ENCODE measurements at regions not wholly inside any gene's neighbourhood (a gene's known extent, or its start where the extent isn't known, plus 50 kb on each side); places are given as distances from the start of the nearest gene placed in this dataset.

DNA sequence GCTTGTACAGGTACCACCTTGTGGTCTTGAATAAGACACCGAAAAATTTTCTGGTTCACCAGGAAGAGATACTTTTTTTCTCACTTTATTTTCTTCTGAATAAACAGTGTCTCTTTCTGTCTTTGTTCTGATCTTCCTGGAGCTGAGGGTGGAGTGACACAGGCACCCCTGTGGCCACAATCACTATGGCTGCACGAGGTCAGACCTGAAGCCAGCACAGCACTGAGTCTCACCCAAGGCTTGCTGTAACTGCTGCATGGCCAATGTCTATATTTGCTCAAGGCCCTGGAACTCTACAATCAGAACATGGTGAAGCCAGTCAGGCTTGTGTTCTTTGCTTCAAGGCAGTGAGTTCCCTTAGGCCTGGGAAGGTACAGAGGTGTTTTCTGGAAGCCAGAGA lies 87.2 kb downstream of the GPR174 start (continued):
- no peak for TF ChIP-seq ZNF484 (CRISPR knock-in tag; IDR thresholded peaks at IDR 0.05; ENCODE audit: borderline replicate concordance, low read depth)
- TF ChIP-seq MTF2 (CRISPR knock-in tag; IDR thresholded peaks at IDR 0.05; ENCODE audit: borderline replicate concordance) = no peak
- TF ChIP-seq, protein P1, sequence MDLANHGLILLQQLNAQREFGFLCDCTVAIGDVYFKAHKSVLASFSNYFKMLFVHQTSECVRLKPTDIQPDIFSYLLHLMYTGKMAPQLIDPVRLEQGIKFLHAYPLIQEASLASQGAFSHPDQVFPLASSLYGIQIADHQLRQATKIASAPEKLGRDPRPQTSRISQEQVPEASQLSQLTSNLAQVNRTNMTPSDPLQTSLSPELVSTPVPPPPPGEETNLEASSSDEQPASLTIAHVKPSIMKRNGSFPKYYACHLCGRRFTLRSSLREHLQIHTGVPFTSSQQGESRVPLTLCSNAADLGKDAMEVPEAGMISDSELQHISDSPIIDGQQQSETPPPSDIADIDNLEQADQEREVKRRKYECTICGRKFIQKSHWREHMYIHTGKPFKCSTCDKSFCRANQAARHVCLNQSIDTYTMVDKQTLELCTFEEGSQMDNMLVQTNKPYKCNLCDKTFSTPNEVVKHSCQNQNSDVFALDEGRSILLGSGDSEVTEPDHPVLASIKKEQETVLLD (CRISPR knock-in tag; IDR thresholded peaks at IDR 0.05; ENCODE audit: low read depth) = no peak
- no peak for TF ChIP-seq NCOA1 (CRISPR knock-in tag; IDR thresholded peaks at IDR 0.05)
- no peak for TF ChIP-seq ATM (IDR thresholded peaks at IDR 0.05; ENCODE audit: borderline replicate concordance)

Measured in HepG2 (cell line).